IMR-90 (cell line): ENCODE measurements at regions not wholly inside any gene's neighbourhood (a gene's known extent, or its start where the extent isn't known, plus 50 kb on each side); places are given as distances from the start of the nearest gene placed in this dataset.

Source experiments
- ATAC-seq: fragments of 200-7000 bp; cut with Tn5 transposase; 2 replicates; pipeline ENCODE4 v1.9.1; 2020; ENCODE audit warnings: low read depth, mild to moderate bottlenecking, moderate library complexity
- BruUV-seq: library from RNA; stranded (reverse); fragments of 400-500 nt; replicated peaks from 2 replicates; lab custom pipeline; 2021; lab: Mats Ljungman, UMichigan
- CTCF ChIA-PET: fragments of 300-600 bp; formaldehyde crosslinking; extraction: SDS; loops from one replicate; lab custom pipeline; 2021; ENCODE audit warnings: antibody characterized with exemption; lab: Yijun Ruan, JAX
- POLR2A ChIA-PET: fragments of 300-600 bp; sonication (Branson Sonifier 250); formaldehyde crosslinking; loops from one replicate; lab custom pipeline; 2022; ENCODE audit warnings: antibody characterized with exemption; ENCODE audit not compliant: unreplicated experiment; lab: Charles Lee
- DNase-seq: peaks from one replicate; pipeline ENCODE4 v3.0.0; 2013
- H2AFZ ChIP-seq: replicated peaks from 2 replicates; pipeline ENCODE3; 2013; ENCODE audit warnings: low read length, mild to moderate bottlenecking; ENCODE audit not compliant: poor library complexity
- H2AK5ac ChIP-seq: 2 replicates; pipeline ENCODE4 v1.6.1; 2013; ENCODE audit warnings: low read depth, low read length, inconsistent platforms
- H2AK9ac ChIP-seq: replicated peaks from 2 replicates; pipeline ENCODE3; 2013; ENCODE audit warnings: mild to moderate bottlenecking, low read depth, low read length, moderate library complexity; ENCODE audit not compliant: poor library complexity
- H2BK120ac ChIP-seq: 2 replicates; pipeline ENCODE4 v1.6.1; 2013; ENCODE audit warnings: low read depth, low read length, inconsistent platforms
- H2BK15ac ChIP-seq: 3 replicates; pipeline ENCODE4 v1.6.1; 2013; ENCODE audit warnings: low read depth, low read length, inconsistent platforms
- H2BK20ac ChIP-seq: 2 replicates; pipeline ENCODE4 v1.6.1; 2013; ENCODE audit warnings: low read depth, mild to moderate bottlenecking, inconsistent platforms, low read length, moderate library complexity
- H2BK5ac ChIP-seq: 2 replicates; pipeline ENCODE4 v1.6.1; 2013; ENCODE audit warnings: mild to moderate bottlenecking, low read depth, low read length, inconsistent platforms; ENCODE audit not compliant: poor library complexity, severe bottlenecking
- H3K14ac ChIP-seq: replicated peaks from 2 replicates; pipeline ENCODE4 v1.6.1; 2013; ENCODE audit warnings: low read depth, low read length, inconsistent platforms
- H3K18ac ChIP-seq: 2 replicates; pipeline ENCODE4 v1.6.1; 2013; ENCODE audit warnings: low read depth, low read length, control low read depth
- H3K23ac ChIP-seq: 2 replicates; pipeline ENCODE4 v1.6.1; 2013; ENCODE audit warnings: low read depth, low read length, inconsistent platforms
- H3K27ac ChIP-seq: 2 replicates; pipeline ENCODE4 v1.5.1; 2013; ENCODE audit warnings: mild to moderate bottlenecking, control low read depth, low read length; ENCODE audit not compliant: insufficient read depth
- H3K27me3 ChIP-seq: 2 replicates; pipeline ENCODE4 v1.6.1; 2013; ENCODE audit warnings: low read length; ENCODE audit not compliant: control insufficient read depth, insufficient read depth
- H3K36me3 ChIP-seq: 2 replicates; pipeline ENCODE4 v1.6.1; 2013; ENCODE audit warnings: low read length, mixed read lengths; ENCODE audit not compliant: control insufficient read depth, insufficient read depth
- H3K4ac ChIP-seq: 2 replicates; pipeline ENCODE4 v1.6.1; 2013; ENCODE audit warnings: low read depth, low read length, inconsistent platforms
- H3K4me1 ChIP-seq: 2 replicates; pipeline ENCODE4 v1.6.1; 2013; ENCODE audit warnings: low read length, mixed read lengths; ENCODE audit not compliant: control insufficient read depth, insufficient read depth
- H3K4me2 ChIP-seq: 2 replicates; pipeline ENCODE4 v1.6.1; 2013; ENCODE audit warnings: low read depth, mild to moderate bottlenecking, control low read depth, low read length, moderate library complexity
- H3K4me3 ChIP-seq: 2 replicates; pipeline ENCODE4 v1.5.1; 2013; ENCODE audit warnings: low read depth, mild to moderate bottlenecking, control low read depth, low read length, moderate library complexity; ENCODE audit not compliant: insufficient read depth
- H3K56ac ChIP-seq: 2 replicates; pipeline ENCODE4 v1.6.1; 2013; ENCODE audit warnings: low read length, inconsistent platforms; ENCODE audit not compliant: insufficient read depth; ENCODE audit errors: extremely low read depth
- H3K79me1 ChIP-seq, 2 experiments: 2 replicates each; pipeline ENCODE4 v1.6.1; 2013; ENCODE audit warnings: low read length in 2 of 2, inconsistent platforms in 1 of 2, low read depth in 1 of 2
- H3K9ac ChIP-seq: 2 replicates; pipeline ENCODE4 v1.6.1; 2013; ENCODE audit warnings: low read depth, low read length, control low read depth
- H3K9me1 ChIP-seq: 2 replicates; pipeline ENCODE4 v1.6.1; 2013; ENCODE audit warnings: low read length, inconsistent platforms; ENCODE audit not compliant: insufficient read depth
- H3K9me3 ChIP-seq: 2 replicates; pipeline ENCODE4 v1.6.1; 2013; ENCODE audit warnings: low read length; ENCODE audit not compliant: control insufficient read depth, insufficient read depth
- H4K20me1 ChIP-seq: 2 replicates; pipeline ENCODE4 v1.6.1; 2013; ENCODE audit warnings: low read length, inconsistent platforms; ENCODE audit not compliant: insufficient read depth
- H4K5ac ChIP-seq: 2 replicates; pipeline ENCODE4 v1.6.1; 2013; ENCODE audit warnings: mild to moderate bottlenecking, low read depth, low read length, control low read depth
- H4K8ac ChIP-seq, 2 experiments: 2 replicates each; pipeline ENCODE4 v1.6.1; 2013; ENCODE audit warnings: low read depth in 2 of 2, low read length in 2 of 2, control low read depth in 1 of 2, inconsistent platforms in 1 of 2
- H4K91ac ChIP-seq: 2 replicates; pipeline ENCODE4 v1.6.1; 2013; ENCODE audit warnings: low read depth, low read length, inconsistent platforms; ENCODE audit not compliant: insufficient read depth
- BHLHE40 ChIP-seq: fragments of 150-350 bp; IDR thresholded peaks from 2 replicates; pipeline ENCODE4 v1.6.1; 2016; ENCODE audit warnings: mild to moderate bottlenecking, low read depth, low read length
- CEBPB ChIP-seq: IDR thresholded peaks from 2 replicates; pipeline ENCODE4 v1.6.1; 2012; ENCODE audit warnings: low read depth, low read length, improper control_type of control experiment
- CHD1 ChIP-seq: IDR thresholded peaks from 2 replicates; pipeline ENCODE4 v1.6.1; 2012; ENCODE audit warnings: low read depth, low read length, improper control_type of control experiment
- FOS ChIP-seq: fragments of 150-350 bp; IDR thresholded peaks from 2 replicates; pipeline ENCODE4 v1.6.1; 2016; ENCODE audit warnings: low read depth, low read length
- MAFK ChIP-seq: IDR thresholded peaks from 2 replicates; pipeline ENCODE4 v1.6.1; 2012; ENCODE audit warnings: low read depth, low read length, improper control_type of control experiment
- MAZ ChIP-seq: IDR thresholded peaks from 2 replicates; pipeline ENCODE4 v1.6.1; 2012; ENCODE audit warnings: low read depth, mild to moderate bottlenecking, low read length, improper control_type of control experiment, moderate library complexity, borderline replicate concordance
- MXI1 ChIP-seq: IDR thresholded peaks from 2 replicates; pipeline ENCODE4 v1.6.1; 2012; ENCODE audit warnings: low read depth, mild to moderate bottlenecking, low read length, moderate library complexity, borderline replicate concordance
- NFE2L2 ChIP-seq: fragments of 150-350 bp; IDR thresholded peaks from 2 replicates; pipeline ENCODE4 v1.6.1; 2016; ENCODE audit warnings: low read depth, mild to moderate bottlenecking, low read length
- POLR2A ChIP-seq: IDR thresholded peaks from 2 replicates; pipeline ENCODE4 v1.6.1; 2012; ENCODE audit warnings: mild to moderate bottlenecking, low read depth, low read length
- RAD21 ChIP-seq: IDR thresholded peaks from 2 replicates; pipeline ENCODE4 v1.6.1; 2012; ENCODE audit warnings: low read length, improper control_type of control experiment
- RCOR1 ChIP-seq: IDR thresholded peaks from 2 replicates; pipeline ENCODE4 v1.6.1; 2012; ENCODE audit warnings: mild to moderate bottlenecking, low read length, improper control_type of control experiment; ENCODE audit not compliant: insufficient replicate concordance
- RFX5 ChIP-seq: IDR thresholded peaks from 2 replicates; pipeline ENCODE4 v1.8.0; 2012; ENCODE audit warnings: low read depth, mild to moderate bottlenecking, low read length, moderate library complexity
- SMC3 ChIP-seq: fragments of 150-350 bp; IDR thresholded peaks from 2 replicates; pipeline ENCODE4 v1.6.1; 2016; ENCODE audit warnings: low read depth, mild to moderate bottlenecking, antibody characterized with exemption, low read length, moderate library complexity
- WGBS, 2 experiments: methylation state at CpG; one replicate each; pipeline versions ENCODE4 v1.1.5 to v1.1.7; 2013; ENCODE audit warnings: missing lambda C conversion rate in 2 of 2; ENCODE audit not compliant: insufficient read length in 1 of 2; ENCODE audit errors: extremely low coverage in 2 of 2; 5-methylcytosine and 5-hydroxymethylcytosine counted together
- dilution Hi-C: fragments of 300-500 bp; cut with HindIII; formaldehyde crosslinking; loops from one replicate; pipeline ENCODE4 v1.14.3; 2018; ENCODE audit warnings: low sequenced_read_pairs; ENCODE audit not compliant: unreplicated experiment
- in situ Hi-C: fragments of 300-500 bp; cut with MboI; formaldehyde crosslinking; loops from 3 replicates; pipeline ENCODE4 v1.14.3; 2019; ENCODE audit warnings: low sequenced_read_pairs, inconsistent platforms, mixed read lengths
- intact Hi-C: fragments of 100-400 bp; cut with micrococcal nuclease; formaldehyde crosslinking; loops from 2 replicates; pipeline ENCODE4 v1.10.0; 2022
- TF ChIP-seq, protein P1 (sequence below): conservative IDR thresholded peaks from 2 replicates; pipeline ENCODE4 v1.5.1; 2012; ENCODE audit warnings: mild to moderate bottlenecking, low read depth, low read length, improper control_type of control experiment
- TF ChIP-seq, protein P2 (sequence below): fragments of 150-350 bp; IDR thresholded peaks from 2 replicates; pipeline ENCODE4 v1.6.1; 2017; ENCODE audit warnings: mild to moderate bottlenecking, antibody characterized with exemption, low read length, low read depth

DNA sequence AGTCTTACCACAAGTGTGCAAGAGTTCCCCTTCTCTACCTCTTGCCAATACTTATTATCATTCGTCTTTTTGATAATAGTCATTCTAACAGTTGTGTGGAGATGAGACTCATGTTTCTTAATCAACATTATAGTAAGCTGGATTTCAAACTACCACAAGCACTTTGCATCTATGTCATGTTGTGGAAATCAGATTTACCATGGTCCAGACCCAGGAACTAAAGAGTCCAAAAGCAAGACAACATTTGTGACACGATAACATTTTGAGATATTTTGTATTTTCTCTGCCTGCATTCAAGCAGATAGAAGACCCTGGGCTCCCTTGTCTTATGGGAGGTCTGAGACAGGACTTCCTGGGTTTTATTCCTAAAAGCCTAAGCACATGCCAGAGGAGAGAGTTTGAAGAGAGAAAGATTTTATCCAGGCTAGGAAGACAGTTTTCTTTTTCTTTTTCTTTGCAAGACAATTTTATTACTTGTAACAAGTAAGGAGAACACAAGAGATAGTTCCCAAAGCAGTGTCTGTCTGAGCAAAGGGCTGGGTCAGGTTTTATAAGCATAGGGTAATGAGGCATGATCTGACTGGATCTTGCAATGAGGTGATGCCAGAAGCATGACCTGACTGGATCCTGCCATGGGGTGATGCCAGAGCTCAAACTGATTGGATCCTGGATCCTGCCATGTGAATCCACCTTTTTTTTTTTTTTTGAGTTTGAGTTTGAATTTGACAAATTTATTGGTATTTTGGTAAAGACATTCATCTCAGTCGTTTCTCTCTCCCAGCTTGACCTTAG, 180.5 kb upstream of the HMGA2 start:
- Histone ChIP-seq H3K27me3 (no peaks in the 10 kb centered on the region), H3K23ac (peak overlapping the region; percentile 90), H3K18ac (peak overlapping the region; percentile 91; the same call in 1 of the 2 replicates), H3K56ac (no peak overlapping the region; the same call in 1 of the 2 replicates), H2BK5ac (peak overlapping the region; percentile 78), H3K4ac (peak overlapping the region; percentile 66; the same call in 1 of the 2 replicates), H2AK9ac (no peak overlapping the region), H2BK120ac (peak overlapping the region; percentile 85; the same call in 1 of the 2 replicates), H3K14ac (peak overlapping the region; percentile 74; the same call in 1 of the 2 replicates), H4K5ac (peak overlapping the region; percentile 92; the same call in 1 of the 2 replicates), H2AK5ac (peak overlapping the region; percentile 79; the same call in 1 of the 2 replicates), H3K9me1 (peaks cover 13% of the 10 kb centered on the region; the same call in 1 of the 2 replicates), H3K79me1 (peaks cover 3 to 25% of the 10 kb centered on the region in 2 experiments; a peak in 2 of 4 replicates), H2BK15ac (peak overlapping the region; percentile 39; the same call in 2 of the 3 replicates), H3K4me1 (peaks cover 19% of the 10 kb centered on the region), H4K8ac (peak overlapping the region in 1 of 2 experiments; percentile 77; a peak in 2 of 4 replicates), H3K9ac (no peak overlapping the region), H3K4me2 (no peak overlapping the region), H3K4me3 (no peak overlapping the region), H3K9me3 (no peaks in the 10 kb centered on the region), H2AFZ (no peak overlapping the region), H3K27ac (no peak overlapping the region), H4K20me1 (no peaks in the 10 kb centered on the region), H2BK20ac (peak overlapping the region; percentile 86; the same call in 1 of the 2 replicates), H4K91ac (no peak overlapping the region), H3K36me3 (no peaks in the 10 kb centered on the region)
- TF ChIP-seq POLR2A (no peak), CEBPB (no peak), RAD21 (no peak), MAFK (no peak), BHLHE40 (no peak), RCOR1 (no peak), RFX5 (no peak), FOS (no peak), MXI1 (no peak), CHD1 (no peak), NFE2L2 (no peak), SMC3 (no peak), MAZ (no peak)
- TF ChIP-seq, protein P1, sequence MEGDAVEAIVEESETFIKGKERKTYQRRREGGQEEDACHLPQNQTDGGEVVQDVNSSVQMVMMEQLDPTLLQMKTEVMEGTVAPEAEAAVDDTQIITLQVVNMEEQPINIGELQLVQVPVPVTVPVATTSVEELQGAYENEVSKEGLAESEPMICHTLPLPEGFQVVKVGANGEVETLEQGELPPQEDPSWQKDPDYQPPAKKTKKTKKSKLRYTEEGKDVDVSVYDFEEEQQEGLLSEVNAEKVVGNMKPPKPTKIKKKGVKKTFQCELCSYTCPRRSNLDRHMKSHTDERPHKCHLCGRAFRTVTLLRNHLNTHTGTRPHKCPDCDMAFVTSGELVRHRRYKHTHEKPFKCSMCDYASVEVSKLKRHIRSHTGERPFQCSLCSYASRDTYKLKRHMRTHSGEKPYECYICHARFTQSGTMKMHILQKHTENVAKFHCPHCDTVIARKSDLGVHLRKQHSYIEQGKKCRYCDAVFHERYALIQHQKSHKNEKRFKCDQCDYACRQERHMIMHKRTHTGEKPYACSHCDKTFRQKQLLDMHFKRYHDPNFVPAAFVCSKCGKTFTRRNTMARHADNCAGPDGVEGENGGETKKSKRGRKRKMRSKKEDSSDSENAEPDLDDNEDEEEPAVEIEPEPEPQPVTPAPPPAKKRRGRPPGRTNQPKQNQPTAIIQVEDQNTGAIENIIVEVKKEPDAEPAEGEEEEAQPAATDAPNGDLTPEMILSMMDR: no peak
- TF ChIP-seq, protein P2, sequence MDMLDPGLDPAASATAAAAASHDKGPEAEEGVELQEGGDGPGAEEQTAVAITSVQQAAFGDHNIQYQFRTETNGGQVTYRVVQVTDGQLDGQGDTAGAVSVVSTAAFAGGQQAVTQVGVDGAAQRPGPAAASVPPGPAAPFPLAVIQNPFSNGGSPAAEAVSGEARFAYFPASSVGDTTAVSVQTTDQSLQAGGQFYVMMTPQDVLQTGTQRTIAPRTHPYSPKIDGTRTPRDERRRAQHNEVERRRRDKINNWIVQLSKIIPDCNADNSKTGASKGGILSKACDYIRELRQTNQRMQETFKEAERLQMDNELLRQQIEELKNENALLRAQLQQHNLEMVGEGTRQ: no peak
- CTCF ChIA-PET: no interaction called here
- BruUV-seq: no TSS peak
- POLR2A ChIA-PET: interaction anchor here (0.7 kb wide), 1 partner anchor 24 kb away, joined by 3 read pairs; no protein-coding TSS in a partner anchor
- dilution Hi-C loops: no loop called here
- no CpG with 5 or more reads among the region's 3 CpGs for WGBS, 2 experiments
- intact Hi-C loops: no loop called here
- DNase-seq: peak; percentile 50
- ATAC-seq: no peak
- in situ Hi-C loops: no loop called here
